ENCODE measurements at regions not wholly inside any gene's neighbourhood (a gene's known extent, or its start where the extent isn't known, plus 50 kb on each side); places are given as distances from the start of the nearest gene placed in this dataset.

DNA sequence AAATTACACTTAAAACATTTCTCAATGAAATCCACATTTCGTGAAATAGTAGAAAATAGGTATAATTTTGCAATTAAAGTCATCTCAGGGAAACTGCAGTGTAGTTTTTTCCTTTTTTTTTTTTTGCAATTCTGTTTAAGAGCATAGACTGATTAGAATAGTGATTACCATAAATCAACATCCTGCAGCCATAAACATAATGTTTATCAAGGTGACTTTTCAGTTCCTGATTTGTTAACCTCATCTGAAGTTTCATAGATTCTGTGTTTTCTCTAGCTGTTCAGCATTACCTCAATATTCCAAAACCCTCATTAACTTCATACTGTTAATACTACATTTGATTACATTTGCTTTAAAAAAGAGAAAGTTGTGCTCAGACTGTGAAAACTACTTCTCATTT is 286.3 kb upstream of the DACH1 start:
- DNase-seq: no peak

DNA sequence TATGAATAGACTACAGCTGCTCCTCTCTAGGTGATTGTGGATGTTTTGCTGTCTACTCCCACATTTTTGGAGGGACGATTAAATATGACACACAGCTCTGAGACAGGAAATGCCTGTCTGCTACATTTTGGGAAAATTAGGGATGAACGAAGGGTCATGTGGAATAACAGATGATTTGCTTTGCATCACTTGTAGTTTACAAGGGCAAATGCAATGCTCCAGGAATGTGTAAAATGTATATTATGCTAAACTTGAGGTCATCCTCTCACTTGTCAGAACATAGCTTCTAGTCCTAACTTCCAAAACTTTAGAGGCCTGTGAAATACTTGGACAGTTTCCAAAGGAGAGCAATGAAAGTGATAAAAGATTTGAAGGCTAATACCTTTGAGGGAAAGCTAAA is 284.2 kb upstream of the DACH1 start:
- DNase-seq: no peak

DNA sequence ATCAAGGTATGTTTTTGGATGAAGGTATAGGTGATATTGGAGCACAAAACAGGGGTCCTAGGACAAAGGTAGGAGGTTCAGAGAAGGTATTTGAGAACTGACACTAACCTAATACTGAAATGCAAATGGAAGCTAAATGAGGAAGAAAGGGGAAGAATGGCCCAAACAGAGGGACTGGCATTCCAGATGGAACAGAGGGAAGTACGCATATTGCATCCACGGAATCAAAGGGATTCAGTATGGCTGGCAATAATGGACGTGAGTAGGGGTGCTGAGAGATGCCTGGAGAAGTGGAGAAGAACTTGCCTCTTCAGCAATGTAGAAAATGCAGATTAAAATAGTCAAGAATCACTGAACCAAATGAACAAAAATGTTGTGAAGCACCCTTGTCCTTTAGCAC is 283.5 kb upstream of the DACH1 start:
- DNase-seq: no peak

DNA sequence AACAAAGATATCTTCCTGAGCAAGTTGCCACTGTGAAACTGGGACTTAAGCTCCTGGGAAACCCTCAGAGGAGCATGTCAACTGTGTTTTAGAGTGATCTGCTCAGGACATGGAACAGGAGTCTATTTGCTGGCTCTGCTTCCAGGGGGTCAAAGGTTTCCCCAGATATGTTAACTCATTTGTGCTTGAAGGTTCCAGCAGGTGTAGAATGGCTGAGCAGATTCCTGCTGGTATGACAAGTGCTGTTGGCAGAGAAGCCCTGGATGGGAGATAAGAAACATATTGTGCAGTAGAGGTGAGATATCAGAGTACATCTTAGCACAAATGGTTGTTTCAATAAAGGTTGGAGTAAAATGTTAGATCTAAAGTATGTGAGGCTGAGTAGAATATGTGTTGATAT is 282.7 kb upstream of the DACH1 start:
- DNase-seq: no peak

DNA sequence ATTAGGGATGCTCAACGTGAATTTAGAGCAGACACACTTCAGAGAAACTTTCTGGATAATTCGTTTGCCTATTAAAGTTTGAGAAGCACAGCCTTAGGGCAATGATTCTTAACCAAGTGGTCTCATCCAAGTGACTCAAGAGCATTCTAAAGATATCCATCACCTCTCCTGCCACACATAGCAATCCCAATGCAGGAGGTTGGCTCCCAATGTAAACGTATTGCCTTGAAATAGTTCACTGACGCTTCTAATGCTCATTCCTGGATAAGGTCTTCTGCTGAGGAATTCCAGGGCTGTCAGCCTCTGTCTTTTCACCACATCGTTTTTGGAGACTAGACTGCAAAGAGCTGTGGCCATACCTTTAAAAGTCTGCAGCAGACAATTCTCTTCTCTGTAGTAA is 279.8 kb upstream of the DACH1 start:
- DNase-seq: no peak

DNA sequence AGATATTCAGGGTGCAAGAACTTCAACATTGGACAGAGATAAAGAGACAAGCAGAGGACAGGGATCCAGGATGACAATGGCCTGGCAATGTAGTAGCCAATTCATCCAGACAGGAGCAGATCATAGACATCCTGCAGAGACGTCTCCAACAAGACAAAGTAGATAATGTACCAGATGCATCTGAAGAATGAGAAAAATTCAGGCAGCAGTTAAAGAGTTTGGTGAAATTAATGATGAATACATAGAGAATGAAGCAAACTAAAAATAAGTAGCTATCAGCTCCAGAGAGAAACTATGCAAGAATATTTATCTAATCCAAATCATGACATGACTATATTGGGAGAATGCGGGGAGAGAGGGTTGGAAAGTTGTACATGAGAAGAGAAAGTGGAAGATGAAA is 278.4 kb upstream of the DACH1 start:
- no peak for DNase-seq

DNA sequence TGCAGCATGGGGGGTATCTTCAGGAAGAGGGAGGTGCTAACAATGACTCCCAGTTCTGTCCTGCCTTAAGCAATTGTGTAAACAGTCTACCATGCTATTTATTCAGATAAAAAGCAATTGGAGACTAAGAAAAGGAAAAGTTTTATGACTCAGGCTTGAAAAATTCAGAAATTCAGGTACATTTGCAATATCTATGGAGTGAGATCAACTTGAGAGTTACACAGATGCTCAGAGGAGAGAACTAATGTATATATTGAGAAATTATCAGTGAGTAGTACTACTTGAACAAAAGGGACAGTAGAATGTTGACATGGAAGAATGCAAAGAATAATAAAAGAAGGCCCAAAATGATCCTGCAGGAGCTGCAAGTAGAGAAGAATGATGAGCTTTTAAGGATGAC is 277.6 kb upstream of the DACH1 start:
- no peak for DNase-seq

DNA sequence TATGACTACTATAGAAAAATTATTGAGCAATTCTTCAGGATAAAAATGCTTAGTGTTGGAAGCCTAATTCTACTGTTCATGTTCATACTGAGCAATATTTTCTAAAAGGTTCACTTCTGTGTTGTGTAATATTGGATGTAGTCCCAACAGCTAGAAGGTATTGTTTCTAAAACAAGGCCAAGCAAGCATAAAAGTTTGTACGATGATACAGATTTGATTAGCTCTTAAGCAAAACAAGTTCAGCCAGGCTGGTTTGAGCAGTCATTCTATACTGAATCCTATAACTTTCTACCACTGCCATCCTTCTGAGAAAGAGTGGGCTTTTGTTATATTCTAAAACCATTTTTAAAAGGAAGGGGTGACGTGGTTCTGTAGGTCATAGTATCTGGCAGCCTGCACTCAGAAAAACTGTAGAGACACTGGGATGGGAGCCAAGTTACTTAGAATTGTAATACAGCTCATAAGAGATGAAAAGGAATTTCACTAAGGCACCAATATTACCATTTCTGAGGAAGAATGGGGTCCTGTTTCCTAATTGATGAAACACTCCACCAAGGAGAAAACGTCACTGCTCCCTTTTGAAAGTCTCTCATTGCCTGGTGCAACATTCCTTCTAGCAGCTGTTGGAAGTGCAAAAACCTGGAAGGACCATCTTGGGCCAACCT is 275.0 kb upstream of the DACH1 start:
- no peak for DNase-seq

DNA sequence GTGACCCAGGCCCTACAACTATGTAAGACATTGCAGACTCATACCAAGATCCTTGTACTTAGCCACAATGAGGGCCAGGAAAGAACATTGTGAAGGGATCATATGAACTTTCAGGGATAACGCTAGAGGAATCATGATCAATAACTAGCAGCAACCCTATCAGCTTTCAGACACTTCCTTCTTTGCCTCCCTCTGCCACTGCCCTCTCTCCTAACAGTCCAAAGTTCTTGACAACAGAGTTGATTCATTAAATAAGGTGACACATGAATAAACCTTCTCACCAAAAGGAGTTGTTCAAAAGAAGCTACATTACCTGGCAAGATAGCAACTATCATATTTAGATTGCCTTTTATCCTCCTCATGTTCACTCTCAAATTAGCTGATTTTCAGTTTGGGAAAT is 272.2 kb upstream of the DACH1 start:
- DNase-seq: no peak

DNA sequence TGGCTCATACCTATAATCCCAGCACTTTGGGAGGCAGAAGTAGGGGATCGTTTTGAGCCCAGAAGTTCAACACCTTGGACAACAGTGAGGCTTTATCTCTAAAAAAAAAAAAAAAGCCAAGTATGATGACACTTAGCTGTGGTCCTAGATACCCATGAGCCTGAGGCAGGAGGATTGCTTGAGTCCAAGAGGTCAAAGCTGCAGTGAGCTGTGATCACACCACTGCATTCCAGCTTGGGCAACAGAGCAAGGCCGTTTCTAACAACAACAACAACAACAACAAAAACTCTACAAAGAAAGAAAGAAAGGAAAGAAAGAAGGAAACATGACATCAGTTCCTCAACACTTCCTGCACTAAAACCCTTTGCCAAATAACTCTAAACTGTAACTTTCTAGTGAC is 265.1 kb upstream of the DACH1 start:
- no peak for DNase-seq

DNA sequence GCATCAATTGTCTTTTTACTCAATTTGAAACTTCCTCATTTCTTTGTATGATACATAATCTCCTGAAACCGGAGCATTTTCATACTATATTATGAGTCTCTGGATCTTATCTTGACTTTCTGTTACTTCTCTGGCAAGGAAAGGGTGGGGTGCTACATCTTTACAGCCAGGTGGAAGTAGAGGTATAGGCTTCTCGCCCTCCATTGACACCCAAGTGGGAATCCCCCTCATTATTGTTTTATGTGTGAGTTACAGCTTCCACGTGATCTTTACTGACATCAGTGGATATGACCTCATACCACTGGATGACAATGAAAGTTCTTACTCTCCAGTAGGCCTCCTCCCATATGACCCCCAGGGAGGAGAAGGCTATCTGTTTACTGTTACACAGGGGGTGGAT is 262.1 kb upstream of the DACH1 start:
- no peak for DNase-seq

DNA sequence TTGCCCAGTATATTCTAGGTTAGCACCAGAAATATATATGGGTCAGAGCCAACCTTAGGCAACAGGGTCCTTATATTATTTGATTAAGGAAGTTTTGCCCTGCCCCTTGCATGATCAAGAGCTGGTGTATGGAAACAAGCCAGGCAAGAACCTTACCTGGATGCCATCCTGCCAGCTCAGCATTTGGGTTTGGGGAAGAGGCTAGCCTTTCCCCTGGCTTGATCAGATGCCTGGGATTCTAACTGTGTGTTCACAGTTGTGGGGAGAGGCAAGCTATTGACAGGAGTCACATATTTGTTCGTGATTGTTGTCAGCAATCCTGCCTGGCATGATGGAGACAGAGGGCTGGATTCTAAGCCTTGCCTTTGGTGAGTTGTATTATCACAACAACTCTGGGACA is 260.0 kb upstream of the DACH1 start:
- no peak for DNase-seq

DNA sequence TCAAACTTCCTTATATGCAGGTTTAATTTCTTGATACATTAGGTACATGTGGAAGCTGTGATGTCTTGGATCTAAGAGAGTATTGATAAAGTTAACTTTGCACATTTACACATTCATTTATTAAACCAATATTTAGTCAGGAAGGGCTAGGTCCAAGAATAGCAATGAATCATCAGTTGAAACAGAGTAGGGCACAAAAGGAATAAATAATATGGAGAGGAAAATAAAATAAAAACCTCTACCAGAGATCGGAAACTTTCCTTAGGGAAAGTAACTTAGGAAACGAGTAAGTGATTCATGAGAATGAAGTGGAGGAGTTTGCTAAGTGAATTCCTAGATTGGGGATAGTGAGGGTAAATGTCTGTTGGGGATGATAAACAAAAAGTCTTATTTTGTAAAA is 259.4 kb upstream of the DACH1 start:
- no peak for DNase-seq

DNA sequence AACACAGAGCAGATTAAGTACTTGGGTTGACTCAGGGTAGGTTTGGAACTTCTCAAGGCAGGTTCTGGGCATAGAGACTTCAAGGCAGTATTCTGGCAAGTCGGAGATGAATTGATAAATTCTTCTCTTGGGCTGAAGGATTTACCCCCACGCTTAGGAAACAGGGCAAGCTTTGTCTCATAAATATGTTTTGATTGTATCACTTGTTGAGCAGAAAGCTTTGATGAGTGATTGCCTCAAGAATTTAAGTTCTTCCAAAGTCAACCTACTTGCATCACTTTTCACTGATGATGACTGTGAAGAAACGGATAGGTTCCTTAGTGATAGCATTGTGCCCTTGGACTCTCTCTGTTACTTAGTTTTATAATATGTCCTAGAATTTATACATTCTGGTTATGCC is 258.6 kb upstream of the DACH1 start:
- DNase-seq: no peak

DNA sequence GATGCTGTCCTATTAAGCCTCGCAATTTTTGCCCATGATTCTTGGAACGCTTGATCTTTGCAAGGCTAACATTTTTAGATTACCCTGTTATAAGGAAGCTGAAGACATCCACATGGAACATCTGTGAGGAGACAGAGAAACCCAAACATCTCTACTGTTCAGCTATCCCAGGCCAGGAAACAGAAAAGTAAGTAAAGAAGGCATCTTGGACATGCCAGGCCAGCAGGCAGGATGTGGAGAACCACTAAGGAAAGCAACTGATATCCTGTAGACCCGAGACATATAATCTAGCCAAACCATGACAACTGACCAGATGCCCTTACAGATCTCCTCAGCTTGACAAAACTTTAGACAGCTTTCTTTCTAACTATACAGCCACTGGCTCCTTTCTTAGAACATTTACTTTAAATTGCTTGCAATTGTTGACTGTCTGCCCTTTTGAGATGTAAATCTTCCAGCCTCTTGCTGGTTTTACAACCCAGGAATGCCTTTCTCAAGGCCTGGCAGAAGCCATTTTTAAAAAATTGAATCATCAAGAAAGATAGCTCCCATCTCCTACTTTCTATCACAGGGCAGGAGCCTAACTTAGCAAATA is 255.8 kb upstream of the DACH1 start:
- DNase-seq: no peak

DNA sequence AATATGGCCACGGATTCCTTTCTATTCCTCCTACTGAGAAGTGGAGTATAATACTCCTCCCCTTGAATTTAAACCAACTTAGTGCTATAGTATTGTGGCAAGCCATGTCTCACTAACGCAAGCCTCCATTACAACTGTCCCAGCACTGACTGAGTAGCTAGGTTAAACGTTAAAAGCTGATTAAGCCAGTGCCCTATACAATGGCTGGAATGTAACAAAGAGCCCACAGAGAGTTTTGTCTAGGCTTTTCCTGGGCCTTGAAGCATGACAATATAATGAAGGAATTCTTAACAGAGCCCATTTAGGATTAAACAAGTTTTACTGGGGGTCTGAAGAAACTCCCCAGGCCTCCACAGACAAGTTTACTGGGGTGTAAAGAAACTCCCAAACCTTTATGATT is 254.5 kb upstream of the DACH1 start:
- no peak for DNase-seq

DNA sequence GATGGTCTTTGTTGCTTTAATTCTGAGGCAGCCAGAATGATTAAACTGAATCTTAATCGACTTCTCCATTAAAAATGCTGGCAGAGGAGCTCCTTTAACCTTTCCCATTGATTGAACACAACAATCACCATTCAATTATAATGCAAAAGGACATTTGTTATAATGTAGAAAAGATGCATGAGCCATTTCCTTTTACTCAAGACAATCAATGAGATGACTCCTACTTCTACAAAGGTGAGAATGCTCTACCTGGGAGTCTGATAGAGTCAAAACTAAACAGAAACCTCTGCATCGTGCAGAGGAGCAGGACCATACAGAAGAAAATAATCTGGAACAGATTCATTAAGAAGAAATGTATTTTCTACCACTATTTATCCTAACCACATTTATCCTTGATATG is 253.6 kb upstream of the DACH1 start:
- DNase-seq: no peak

DNA sequence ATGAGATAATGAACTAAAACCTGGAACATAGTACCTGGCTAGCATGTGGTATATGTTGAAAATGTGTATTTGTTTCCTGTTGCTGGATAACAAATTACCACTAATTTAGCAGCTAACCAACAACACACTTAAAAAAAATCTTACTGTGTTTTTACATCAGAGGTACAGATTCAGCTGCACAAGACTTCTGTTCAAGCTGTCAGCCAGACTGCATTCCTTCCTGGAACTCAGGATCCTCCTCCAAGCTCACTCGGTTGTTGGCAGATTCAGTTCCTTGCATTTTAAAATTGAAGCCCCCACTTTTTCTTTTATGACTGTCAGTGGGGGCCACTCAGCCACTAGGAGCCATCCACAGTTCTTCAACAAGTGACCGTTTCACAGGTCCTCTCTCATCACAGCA is 246.9 kb upstream of the DACH1 start:
- DNase-seq: no peak

DNA sequence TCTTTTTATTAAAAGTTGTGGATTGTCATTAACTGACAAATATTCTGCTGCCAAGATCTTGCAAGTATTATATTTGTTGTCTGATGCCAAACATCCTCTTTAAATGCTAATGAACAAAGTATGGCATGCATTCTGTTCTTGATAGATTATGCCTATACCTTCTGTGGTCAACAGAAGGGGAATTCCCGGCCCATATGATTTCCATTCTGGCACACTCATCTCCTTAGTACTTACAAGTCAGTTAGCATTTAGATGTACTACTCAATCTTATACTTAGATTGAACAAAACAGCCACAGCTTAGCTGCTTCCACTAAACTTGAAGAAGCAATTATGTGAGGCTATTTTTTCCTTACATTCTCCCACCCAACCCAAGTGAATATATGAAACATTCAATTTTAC is 246.1 kb upstream of the DACH1 start:
- DNase-seq: no peak

DNA sequence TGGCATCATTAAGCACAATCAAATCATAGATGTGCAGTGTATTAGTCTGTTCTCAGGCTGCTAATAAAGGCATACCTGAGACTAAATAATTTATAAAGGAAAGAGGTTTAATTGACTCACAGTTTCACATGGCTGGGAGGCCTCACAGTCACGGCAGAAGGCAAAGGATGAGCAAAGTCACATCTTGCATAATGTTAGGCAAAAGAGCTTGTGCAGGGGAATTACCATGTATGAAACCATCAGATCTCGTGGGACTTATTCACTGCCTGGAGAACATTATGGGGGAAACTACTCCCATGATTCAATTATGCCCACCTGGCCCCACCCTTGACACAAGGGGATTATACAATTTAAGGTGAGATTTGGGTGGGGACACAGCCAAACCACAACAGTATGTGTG is 245.2 kb upstream of the DACH1 start:
- DNase-seq: no peak

DNA sequence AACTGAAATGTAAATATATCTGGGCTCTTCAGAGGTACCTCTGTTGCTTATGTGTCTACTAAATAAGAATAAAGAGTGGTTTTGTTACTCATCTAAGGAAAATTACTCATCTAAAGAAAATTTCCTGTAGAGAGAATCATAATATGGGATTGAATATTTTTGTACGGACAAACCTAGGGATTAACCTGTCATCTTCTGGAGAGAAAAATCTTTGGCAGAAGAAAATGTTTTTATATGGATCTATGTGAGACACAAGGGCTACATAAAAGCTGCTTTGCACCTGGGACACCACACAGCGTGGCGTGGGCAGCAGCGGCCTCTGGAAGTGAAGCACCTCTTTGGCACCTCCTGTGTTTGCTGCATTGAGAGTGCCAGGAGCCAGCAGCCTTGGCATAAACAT is 242.9 kb upstream of the DACH1 start:
- no peak for DNase-seq

DNA sequence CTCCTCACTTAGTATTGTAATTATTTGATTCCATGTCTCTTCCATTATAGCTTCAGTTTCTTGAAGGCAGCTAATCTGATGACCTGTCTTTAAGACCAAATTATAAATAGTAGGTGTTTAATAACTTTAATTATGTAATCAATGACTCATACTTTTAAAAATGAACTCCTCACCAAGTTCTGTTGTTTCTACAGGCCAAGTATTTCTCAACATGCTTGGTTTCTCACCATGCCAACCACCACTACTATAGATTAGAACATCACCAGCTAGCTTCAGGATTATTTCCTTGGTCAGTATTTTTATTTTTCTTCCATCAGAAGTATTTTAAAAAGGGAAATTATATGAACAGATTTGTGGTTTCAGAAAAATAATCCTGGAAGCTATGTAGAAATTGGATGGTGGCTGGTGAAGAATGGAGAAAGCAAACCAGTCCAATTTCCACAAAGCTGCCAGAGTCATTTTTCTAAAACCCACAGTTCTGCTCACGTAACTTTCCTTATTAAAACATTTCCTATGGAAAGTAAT is 237.7 kb upstream of the DACH1 start:
- no peak for DNase-seq

DNA sequence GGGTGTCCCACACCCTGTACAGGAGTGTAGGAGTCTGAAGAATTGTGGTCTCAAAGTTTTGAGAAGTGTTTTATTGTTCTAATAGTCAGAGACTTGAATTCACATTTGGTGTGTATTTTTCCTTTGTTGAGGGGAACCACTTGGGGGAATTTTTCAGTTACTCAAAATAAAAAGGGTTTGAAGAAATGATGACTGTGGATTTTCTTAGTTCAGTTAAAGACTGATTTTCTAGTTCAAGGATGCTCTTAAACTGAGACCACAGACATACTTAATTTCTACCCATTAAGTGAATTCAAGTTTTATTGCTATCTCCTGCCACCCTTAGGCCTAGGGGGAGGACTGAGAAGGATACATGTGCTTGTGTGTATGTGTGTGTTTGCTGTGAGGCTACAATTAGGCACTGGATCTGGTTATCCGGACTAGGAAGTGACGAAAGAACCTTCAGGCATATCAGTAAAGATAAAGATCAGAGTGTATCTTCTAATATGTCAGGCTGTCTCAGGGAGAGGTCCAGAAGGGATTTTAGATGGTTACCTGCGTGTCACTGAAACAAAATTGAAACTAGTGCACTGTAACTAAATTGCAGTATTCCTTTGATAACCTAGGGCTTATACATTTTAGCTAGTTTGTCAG is 234.9 kb upstream of the DACH1 start:
- no peak for DNase-seq

DNA sequence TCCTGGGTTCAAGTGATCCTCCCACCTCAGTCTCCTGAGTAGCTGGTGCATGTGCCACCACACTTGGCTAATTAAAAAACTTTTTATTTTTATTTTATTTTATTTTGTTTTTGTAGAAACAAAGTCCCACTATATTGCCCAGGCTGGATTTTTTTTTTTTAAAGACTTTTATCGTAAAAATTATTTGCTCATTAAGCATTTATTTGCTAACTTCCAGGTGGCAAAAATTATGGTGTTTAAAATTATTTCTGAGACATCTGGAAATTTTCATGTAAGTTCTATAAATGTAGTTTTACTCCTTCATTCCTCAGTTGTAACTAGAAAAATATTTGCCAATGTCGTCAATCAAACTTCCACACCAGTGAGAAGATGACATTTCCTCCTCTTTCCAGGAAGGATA is 233.3 kb upstream of the DACH1 start:
- no peak for DNase-seq

DNA sequence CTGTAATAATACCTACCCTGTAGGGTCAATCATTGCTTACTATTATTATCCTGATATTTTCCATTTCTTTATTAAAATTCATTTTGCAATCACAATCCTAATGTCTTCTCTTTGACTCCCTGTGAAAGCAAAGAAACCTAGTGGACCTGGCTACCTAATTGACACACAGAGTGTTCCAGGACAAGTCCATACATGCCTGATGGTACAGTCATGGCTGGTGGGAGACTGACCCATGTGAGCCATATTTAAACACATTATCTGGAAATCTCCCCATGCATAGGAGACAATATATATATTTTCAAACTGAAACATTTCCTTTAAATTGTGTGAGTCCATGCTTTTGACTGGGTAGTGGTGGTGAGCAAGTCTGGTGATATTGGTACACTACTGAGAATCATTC is 230.6 kb upstream of the DACH1 start:
- no peak for DNase-seq

Measured in RPMI8226 (cell line).